Fibroblast of peridontal ligament (primary cell): ENCODE measurements at regions not wholly inside any gene's neighbourhood (a gene's known extent, or its start where the extent isn't known, plus 50 kb on each side); places are given as distances from the start of the nearest gene placed in this dataset.
"Not testable (repeated sequence)": the region's sequence is repeated elsewhere in the genome, so short reads cannot be mapped to it uniquely, and the experiment has no call there.

ENCODE experiments used
- DNase-seq: peaks from one replicate; pipeline ENCODE4 v3.0.0-alpha.2; 2010; ENCODE audit errors: extremely low read depth

GRCh38 chr6:130494729-130495128 is 128.9 kb downstream of the TMEM200A start:
- DNase-seq, result no peak

GRCh38 chr6:130500693-130501092 is 134.9 kb downstream of the TMEM200A start:
- DNase-seq, result peak; percentile 96

GRCh38 chr6:130503146-130503545 is 137.3 kb downstream of the TMEM200A start:
- peak; percentile 92 for DNase-seq

GRCh38 chr6:130505808-130506598 is 140.2 kb downstream of the TMEM200A start:
- no peak for DNase-seq

- not testable (repeated sequence) for DNase-seq
Observed at GRCh38 chr6:130507005-130507665, 141.3 kb downstream of the TMEM200A start.

GRCh38 chr6:130507666-130508028 is 141.8 kb downstream of the TMEM200A start:
- DNase-seq, result no peak

- peak; percentile 65 for DNase-seq
Observed at GRCh38 chr6:130513770-130514169, 148.0 kb downstream of the TMEM200A start.

GRCh38 chr6:130514712-130515111 is 148.9 kb downstream of the TMEM200A start:
- DNase-seq, result no peak

GRCh38 chr6:130515306-130515705 is 149.5 kb downstream of the TMEM200A start:
- no peak for DNase-seq

- DNase-seq, result no peak
Observed at GRCh38 chr6:130516604-130517003, 150.8 kb downstream of the TMEM200A start.

GRCh38 chr6:130517444-130517931 is 151.7 kb downstream of the TMEM200A start:
- DNase-seq, result no peak

GRCh38 chr6:130518588-130518987 is 152.8 kb downstream of the TMEM200A start:
- no peak for DNase-seq

GRCh38 chr6:130520221-130520620 is 154.4 kb downstream of the TMEM200A start:
- peak; percentile 37 for DNase-seq

GRCh38 chr6:130520801-130521200 is 155.0 kb downstream of the TMEM200A start:
- DNase-seq, result no peak

GRCh38 chr6:130524552-130524951 is 158.7 kb downstream of the TMEM200A start:
- DNase-seq, result no peak

- no peak for DNase-seq
Observed at GRCh38 chr6:130525408-130525807, 159.6 kb downstream of the TMEM200A start.

GRCh38 chr6:130526466-130526865 is 160.6 kb downstream of the TMEM200A start:
- DNase-seq, result no peak

GRCh38 chr6:130527173-130527572 is 161.4 kb downstream of the TMEM200A start:
- no peak for DNase-seq

GRCh38 chr6:130529569-130530149 is 163.8 kb downstream of the TMEM200A start:
- no peak for DNase-seq

- no peak for DNase-seq
Observed at GRCh38 chr6:130534627-130535026, 168.8 kb downstream of the TMEM200A start.

GRCh38 chr6:130535242-130535641 is 169.4 kb downstream of the TMEM200A start:
- no peak for DNase-seq

- DNase-seq, result no peak
Observed at GRCh38 chr6:130537447-130537846, 171.6 kb downstream of the TMEM200A start.

- DNase-seq, result no peak
Observed at GRCh38 chr6:130547723-130548122, 181.9 kb downstream of the TMEM200A start.
